ENCODE measurements at regions not wholly inside any gene's neighbourhood (a gene's known extent, or its start where the extent isn't known, plus 50 kb on each side); places are given as distances from the start of the nearest gene placed in this dataset.

DNA sequence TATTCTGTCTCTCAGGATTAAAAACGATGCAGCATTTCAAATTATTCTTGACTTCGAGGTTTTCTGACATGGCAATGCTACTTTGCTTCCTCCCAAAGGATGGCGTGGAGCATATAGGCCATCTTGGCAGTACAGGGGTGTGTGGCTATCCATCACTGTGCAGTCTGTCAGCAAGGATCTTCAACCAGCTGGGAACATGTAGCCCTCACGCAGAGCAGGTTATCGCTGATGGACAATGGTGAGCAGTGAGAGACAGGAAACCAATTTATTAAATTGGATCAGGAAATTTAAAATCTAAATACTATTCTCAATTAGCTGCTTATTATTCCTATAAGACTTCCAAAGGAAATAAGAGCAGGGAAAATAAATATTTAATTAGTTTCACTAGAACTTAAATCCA is 615.3 kb downstream of the OTOL1 start:
- H3K27ac Mint-ChIP-seq: no peak overlapping the region
- intact Hi-C loops (cut with micrococcal nuclease): no loop called here
- CTCF ChIA-PET: no interaction called here

DNA sequence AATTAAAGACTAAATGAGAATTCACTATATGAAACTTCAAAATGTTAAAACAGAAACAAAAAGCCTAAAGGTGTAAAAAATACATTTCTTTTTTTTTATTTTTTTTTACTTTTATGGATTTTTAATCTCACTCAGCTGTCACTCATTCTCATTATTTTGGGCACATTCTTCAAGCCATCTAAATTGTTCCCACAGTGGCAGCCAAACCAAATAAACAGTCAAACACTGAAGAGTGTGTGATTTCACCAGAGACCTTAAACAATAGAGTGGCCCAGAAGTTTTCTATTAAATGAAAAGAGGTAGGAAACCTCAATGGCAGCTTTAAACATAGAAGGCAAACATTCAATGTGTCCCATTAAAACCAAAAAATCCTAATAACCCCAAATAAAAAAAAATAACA is 616.1 kb downstream of the OTOL1 start:
- no peaks in the 10 kb centered on the region for H3K36me3 Mint-ChIP-seq (ENCODE audit: low read depth)
- no peak overlapping the region for H3K4me3 Mint-ChIP-seq
- intact Hi-C loops (cut with micrococcal nuclease): no loop called here
- CTCF ChIA-PET: interaction anchor here (0.6 kb wide), 1 partner anchor 25 kb away, joined by 3 read pairs; no protein-coding TSS in a partner anchor
- H3K9me3 Mint-ChIP-seq: no peaks in the 10 kb centered on the region
- DNase-seq: no peak
- H3K4me1 Mint-ChIP-seq (ENCODE audit: low read depth): no peaks in the 10 kb centered on the region
- no peaks in the 10 kb centered on the region for H3K27me3 Mint-ChIP-seq (ENCODE audit: low read depth)
- H3K27ac Mint-ChIP-seq: no peak overlapping the region

More for the DNA sequence above, 615.3 kb downstream of the OTOL1 start:
- Mint-ChIP-seq H3K36me3 (ENCODE audit: low read depth) (no peaks in the 10 kb centered on the region), H3K9me3 (no peaks in the 10 kb centered on the region), H3K4me3 (no peak overlapping the region), H3K27me3 (ENCODE audit: low read depth) (no peaks in the 10 kb centered on the region), H3K4me1 (ENCODE audit: low read depth) (no peaks in the 10 kb centered on the region)
- DNase-seq: no peak

DNA sequence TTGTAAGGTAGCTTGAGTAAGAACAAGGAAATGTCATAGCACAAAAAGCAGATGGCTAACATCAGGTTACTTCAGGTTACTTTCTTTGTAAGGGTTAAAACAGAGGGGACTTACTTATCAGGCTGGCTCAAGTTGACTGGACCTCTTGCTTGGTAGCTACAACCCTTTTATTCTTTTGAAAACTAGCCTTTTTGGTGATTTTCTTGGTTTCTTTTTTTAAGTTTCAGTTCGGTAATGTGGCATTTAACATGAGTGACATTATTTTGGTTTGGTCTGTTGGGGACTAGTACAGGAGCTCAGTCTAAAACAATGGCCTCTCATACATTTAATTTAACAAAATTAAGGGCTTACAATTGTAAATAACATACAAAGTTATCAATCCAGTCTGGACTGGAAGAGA is 621.4 kb downstream of the OTOL1 start:
- no peak for DNase-seq
- Mint-ChIP-seq H3K36me3 (ENCODE audit: low read depth) (no peaks in the 10 kb centered on the region), H3K27me3 (ENCODE audit: low read depth) (no peaks in the 10 kb centered on the region), H3K4me1 (ENCODE audit: low read depth) (no peaks in the 10 kb centered on the region), H3K4me3 (no peak overlapping the region), H3K27ac (no peak overlapping the region), H3K9me3 (peaks cover 3% of the 10 kb centered on the region)
- CTCF ChIA-PET: no interaction called here
- intact Hi-C loops (cut with micrococcal nuclease): no loop called here

DNA sequence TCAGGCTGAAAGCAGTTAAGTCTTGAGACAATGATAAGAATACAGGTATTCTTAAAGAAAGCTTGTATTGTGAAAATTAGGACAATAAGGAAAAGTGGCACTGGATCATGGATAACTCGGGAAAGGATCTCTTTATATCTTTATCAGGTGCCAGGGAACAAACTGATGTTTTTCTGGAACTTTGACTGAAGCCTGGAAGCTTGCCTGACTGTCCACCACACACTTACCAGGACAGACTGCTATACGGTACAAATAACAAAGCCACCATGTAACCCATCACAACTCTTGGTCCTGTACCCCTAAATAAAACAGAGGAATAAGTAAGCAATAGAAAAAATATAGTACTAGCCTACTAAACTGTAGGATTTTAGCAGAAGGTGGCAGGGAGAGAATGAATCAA is 623.0 kb downstream of the OTOL1 start:
- CTCF ChIA-PET: no interaction called here
- H3K27me3 Mint-ChIP-seq (ENCODE audit: low read depth): no peaks in the 10 kb centered on the region
- intact Hi-C loops (cut with micrococcal nuclease): no loop called here
- H3K4me3 Mint-ChIP-seq: no peak overlapping the region
- no peaks in the 10 kb centered on the region for H3K36me3 Mint-ChIP-seq (ENCODE audit: low read depth)
- no peak for DNase-seq
- H3K4me1 Mint-ChIP-seq (ENCODE audit: low read depth): no peaks in the 10 kb centered on the region
- H3K27ac Mint-ChIP-seq: no peak overlapping the region
- peaks cover 3% of the 10 kb centered on the region for H3K9me3 Mint-ChIP-seq

DNA sequence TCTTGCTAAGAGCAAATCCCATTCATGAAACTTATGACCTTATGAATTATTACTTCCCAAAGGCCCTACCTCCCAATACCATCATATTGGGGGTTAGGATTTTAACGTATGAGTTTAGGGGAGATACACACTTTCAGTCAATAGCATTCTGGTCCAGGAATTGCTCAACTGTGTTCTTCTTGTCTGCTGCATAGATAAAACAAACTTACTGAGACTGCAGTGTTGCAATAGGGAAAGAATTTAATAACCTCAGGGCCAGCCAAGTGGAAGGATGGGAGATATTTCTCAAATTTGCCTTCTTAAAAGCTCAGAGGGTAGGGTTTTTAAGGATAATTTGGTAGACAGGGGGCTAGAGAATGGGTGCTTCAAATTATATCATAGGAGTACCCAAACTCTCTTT is 625.8 kb downstream of the OTOL1 start:
- Mint-ChIP-seq H3K4me1 (ENCODE audit: low read depth) (no peaks in the 10 kb centered on the region), H3K27me3 (ENCODE audit: low read depth) (no peaks in the 10 kb centered on the region), H3K9me3 (peaks cover 3% of the 10 kb centered on the region), H3K36me3 (ENCODE audit: low read depth) (no peaks in the 10 kb centered on the region), H3K4me3 (no peak overlapping the region), H3K27ac (no peak overlapping the region)
- intact Hi-C loops (cut with micrococcal nuclease): no loop called here
- no peak for DNase-seq
- CTCF ChIA-PET: no interaction called here

DNA sequence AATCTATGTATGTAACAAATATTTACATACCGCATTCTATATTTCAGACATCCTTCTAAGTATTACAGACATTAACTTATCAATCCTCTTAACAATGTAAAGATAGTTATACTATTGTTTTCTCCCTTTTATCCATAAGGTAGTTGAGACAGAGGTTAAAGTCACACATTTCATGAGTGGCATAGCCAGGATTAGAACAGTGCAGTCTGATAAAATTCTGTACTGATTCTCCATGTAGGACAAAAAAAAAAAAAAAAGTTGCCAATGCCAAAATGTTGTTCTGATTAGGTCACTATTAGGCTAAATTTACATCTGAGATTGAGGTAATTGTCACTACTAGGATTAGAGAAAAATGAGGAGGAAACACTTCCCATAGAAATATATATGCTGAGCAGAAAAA is 629.2 kb downstream of the OTOL1 start:
- no peak overlapping the region for H3K27ac Mint-ChIP-seq
- no peaks in the 10 kb centered on the region for H3K27me3 Mint-ChIP-seq (ENCODE audit: low read depth)
- H3K4me3 Mint-ChIP-seq: no peak overlapping the region
- DNase-seq: no peak
- H3K9me3 Mint-ChIP-seq: peaks cover 3% of the 10 kb centered on the region
- CTCF ChIA-PET: no interaction called here
- H3K4me1 Mint-ChIP-seq (ENCODE audit: low read depth): no peaks in the 10 kb centered on the region
- H3K36me3 Mint-ChIP-seq (ENCODE audit: low read depth): no peaks in the 10 kb centered on the region
- intact Hi-C loops (cut with micrococcal nuclease): no loop called here

DNA sequence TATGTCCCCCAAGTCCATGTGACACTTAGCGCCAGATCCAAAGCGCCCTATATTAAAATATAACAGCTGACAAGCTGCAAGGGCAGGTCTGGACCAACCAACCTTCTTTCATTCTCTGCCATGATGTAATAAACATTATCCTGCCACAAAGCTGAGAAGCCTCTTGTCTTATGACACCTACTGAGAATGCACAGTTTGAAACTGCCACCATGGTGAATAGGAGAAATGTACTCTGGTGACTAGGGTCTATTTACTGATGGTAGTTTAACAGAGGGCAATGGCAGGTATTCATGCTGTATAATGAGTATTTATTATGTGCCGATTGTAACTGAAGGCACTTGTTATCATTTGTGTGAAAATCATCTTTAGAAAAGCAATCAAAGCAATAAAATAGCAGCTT is 634.0 kb downstream of the OTOL1 start:
- Mint-ChIP-seq H3K27ac (no peak overlapping the region), H3K9me3 (peaks cover 2% of the 10 kb centered on the region), H3K4me1 (ENCODE audit: low read depth) (no peaks in the 10 kb centered on the region), H3K27me3 (ENCODE audit: low read depth) (no peaks in the 10 kb centered on the region), H3K4me3 (no peak overlapping the region), H3K36me3 (ENCODE audit: low read depth) (no peaks in the 10 kb centered on the region)
- CTCF ChIA-PET: no interaction called here
- intact Hi-C loops (cut with micrococcal nuclease): no loop called here
- no peak for DNase-seq

DNA sequence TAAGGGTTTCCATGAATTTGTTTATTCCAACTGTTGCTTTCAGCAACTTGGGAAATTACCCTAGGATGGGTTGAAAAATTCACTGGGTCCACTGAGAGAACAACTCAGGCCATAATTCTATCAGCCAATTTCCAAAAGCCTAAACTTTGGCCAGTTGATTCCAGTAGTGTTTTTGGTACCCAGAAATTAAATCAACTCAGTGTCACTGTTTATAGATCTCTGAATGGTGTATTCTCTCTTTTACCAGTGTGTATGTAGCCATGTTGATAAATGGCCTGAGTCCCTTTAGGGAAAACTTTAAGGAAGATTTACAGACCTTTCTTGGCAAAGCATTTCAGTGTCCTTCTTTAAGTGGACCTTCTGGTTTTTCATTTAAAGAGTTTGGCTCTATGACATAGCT is 636.4 kb downstream of the OTOL1 start:
- Mint-ChIP-seq H3K9me3 (peaks cover 2% of the 10 kb centered on the region), H3K36me3 (ENCODE audit: low read depth) (no peaks in the 10 kb centered on the region), H3K4me1 (ENCODE audit: low read depth) (no peaks in the 10 kb centered on the region), H3K27me3 (ENCODE audit: low read depth) (no peaks in the 10 kb centered on the region), H3K27ac (no peak overlapping the region), H3K4me3 (no peak overlapping the region)
- intact Hi-C loops (cut with micrococcal nuclease): no loop called here
- CTCF ChIA-PET: no interaction called here
- DNase-seq: no peak

DNA sequence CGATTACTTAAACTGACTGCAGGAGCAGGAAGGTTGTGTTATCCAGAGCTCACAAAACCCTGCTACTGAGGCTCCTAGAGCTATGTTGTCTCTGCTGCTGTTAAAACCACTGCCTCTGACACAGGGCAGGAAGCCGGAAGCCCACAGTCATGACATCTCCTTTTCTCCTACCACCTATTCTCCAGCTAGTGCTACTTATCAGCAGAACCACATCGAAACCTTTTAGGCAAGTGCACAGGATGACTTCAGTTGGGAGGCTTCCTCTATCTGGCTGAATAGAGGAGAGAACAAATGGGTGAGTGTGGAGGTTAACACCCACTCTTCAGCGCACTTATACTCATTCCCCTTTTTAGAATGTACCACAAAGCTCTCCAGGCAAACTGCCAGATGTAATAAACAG is 638.0 kb downstream of the OTOL1 start:
- DNase-seq: peak; percentile 4
- Mint-ChIP-seq H3K36me3 (ENCODE audit: low read depth) (no peaks in the 10 kb centered on the region), H3K27me3 (ENCODE audit: low read depth) (no peaks in the 10 kb centered on the region), H3K4me1 (ENCODE audit: low read depth) (no peaks in the 10 kb centered on the region), H3K9me3 (peaks cover 2% of the 10 kb centered on the region), H3K27ac (no peak overlapping the region), H3K4me3 (no peak overlapping the region)
- intact Hi-C loops (cut with micrococcal nuclease): no loop called here
- CTCF ChIA-PET: no interaction called here

DNA sequence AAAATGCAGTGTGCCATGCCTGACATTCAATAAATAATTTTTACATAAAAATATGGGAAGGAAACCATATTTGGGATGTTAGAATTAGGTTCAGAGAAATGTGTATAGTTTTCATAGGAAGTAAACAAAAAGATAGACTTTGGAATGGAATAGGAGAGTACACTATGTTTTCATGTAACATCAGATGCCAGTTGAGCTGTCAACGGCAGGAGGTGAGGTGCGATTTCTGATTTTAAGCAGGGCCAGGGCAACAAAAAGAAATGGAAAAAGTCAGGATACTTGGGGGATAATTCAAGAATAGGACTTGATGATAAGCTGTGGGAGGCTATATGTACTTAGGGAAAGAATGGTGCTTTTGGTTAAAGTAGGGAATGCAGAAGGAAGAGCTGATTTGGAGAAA is 639.5 kb downstream of the OTOL1 start:
- intact Hi-C loops (cut with micrococcal nuclease): no loop called here
- Mint-ChIP-seq H3K4me1 (ENCODE audit: low read depth) (no peaks in the 10 kb centered on the region), H3K36me3 (ENCODE audit: low read depth) (no peaks in the 10 kb centered on the region), H3K9me3 (peaks cover 2% of the 10 kb centered on the region), H3K27ac (no peak overlapping the region), H3K27me3 (ENCODE audit: low read depth) (no peaks in the 10 kb centered on the region), H3K4me3 (no peak overlapping the region)
- CTCF ChIA-PET: no interaction called here
- DNase-seq: no peak

DNA sequence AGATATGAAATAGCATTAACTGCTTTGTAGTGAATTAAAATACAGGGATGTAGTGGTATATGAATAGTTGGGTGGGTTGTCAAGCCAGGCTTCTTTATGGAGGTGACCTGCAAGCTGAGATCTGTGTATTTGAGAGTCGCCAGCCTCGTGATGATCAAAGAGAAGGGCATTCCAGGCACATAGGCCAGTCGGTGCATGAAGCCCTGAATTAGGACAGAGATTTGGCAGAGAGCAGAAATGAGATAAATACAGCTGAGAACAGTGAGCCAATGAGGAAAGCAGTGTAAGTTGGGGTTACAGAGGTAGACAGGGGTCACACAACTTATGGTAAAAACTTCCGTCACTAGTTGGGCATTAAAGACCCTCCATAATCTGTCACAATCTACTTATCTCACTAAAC is 641.9 kb downstream of the OTOL1 start:
- H3K9me3 Mint-ChIP-seq: peaks cover 2% of the 10 kb centered on the region
- no peaks in the 10 kb centered on the region for H3K4me1 Mint-ChIP-seq (ENCODE audit: low read depth)
- intact Hi-C loops (cut with micrococcal nuclease): no loop called here
- CTCF ChIA-PET: no interaction called here
- no peak overlapping the region for H3K4me3 Mint-ChIP-seq
- no peaks in the 10 kb centered on the region for H3K36me3 Mint-ChIP-seq (ENCODE audit: low read depth)
- DNase-seq: no peak
- H3K27me3 Mint-ChIP-seq (ENCODE audit: low read depth): no peaks in the 10 kb centered on the region
- no peak overlapping the region for H3K27ac Mint-ChIP-seq

DNA sequence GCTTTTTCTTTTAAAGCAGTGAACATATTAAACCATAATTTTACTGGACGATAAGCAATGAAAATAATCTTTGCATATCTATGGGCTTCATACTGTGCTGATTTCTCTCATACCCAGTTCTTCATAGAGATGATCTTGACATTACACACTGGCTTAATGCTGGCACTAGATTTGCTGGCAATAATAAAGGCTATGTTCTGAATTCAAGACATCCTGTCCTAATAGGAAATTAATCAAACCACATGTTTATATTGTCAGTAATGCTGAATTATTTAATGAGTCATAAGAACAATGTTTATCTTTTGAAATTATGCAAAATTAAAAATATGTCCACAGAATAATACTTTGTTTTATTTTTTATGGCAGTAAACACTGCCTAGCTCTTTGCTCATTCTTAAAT is 643.2 kb downstream of the OTOL1 start:
- CTCF ChIA-PET: no interaction called here
- intact Hi-C loops (cut with micrococcal nuclease): no loop called here
- H3K36me3 Mint-ChIP-seq (ENCODE audit: low read depth): no peaks in the 10 kb centered on the region
- DNase-seq: no peak
- no peak overlapping the region for H3K4me3 Mint-ChIP-seq
- no peaks in the 10 kb centered on the region for H3K9me3 Mint-ChIP-seq
- no peaks in the 10 kb centered on the region for H3K4me1 Mint-ChIP-seq (ENCODE audit: low read depth)
- no peak overlapping the region for H3K27ac Mint-ChIP-seq
- no peaks in the 10 kb centered on the region for H3K27me3 Mint-ChIP-seq (ENCODE audit: low read depth)

DNA sequence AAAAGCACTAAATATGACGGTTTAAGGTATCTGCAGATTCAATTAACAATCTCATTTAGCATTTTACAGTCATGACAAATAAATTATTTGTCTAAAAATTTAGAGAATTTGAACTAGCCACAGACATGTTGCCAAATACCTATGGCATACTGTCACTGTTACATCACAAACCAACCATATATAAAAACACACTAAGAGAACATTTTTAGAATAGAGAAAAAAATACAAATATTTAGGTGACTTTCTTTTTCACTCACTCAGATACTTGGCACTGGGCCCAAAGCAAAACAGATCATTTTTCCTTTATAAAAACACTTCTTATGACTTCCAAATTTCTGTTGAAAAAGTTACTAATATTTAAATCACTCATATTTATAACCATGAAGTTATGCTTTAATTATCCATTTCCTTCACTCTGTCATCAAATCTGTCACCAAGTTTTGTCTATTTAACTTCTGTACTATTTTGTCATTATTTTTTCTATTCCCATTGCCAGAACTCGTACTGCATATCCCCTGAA is 644.7 kb downstream of the OTOL1 start:
- DNase-seq: no peak
- no peak overlapping the region for H3K4me3 Mint-ChIP-seq
- intact Hi-C loops (cut with micrococcal nuclease): no loop called here
- H3K36me3 Mint-ChIP-seq (ENCODE audit: low read depth): no peaks in the 10 kb centered on the region
- no peaks in the 10 kb centered on the region for H3K9me3 Mint-ChIP-seq
- H3K4me1 Mint-ChIP-seq (ENCODE audit: low read depth): no peaks in the 10 kb centered on the region
- CTCF ChIA-PET: no interaction called here
- no peaks in the 10 kb centered on the region for H3K27me3 Mint-ChIP-seq (ENCODE audit: low read depth)
- H3K27ac Mint-ChIP-seq: no peak overlapping the region

DNA sequence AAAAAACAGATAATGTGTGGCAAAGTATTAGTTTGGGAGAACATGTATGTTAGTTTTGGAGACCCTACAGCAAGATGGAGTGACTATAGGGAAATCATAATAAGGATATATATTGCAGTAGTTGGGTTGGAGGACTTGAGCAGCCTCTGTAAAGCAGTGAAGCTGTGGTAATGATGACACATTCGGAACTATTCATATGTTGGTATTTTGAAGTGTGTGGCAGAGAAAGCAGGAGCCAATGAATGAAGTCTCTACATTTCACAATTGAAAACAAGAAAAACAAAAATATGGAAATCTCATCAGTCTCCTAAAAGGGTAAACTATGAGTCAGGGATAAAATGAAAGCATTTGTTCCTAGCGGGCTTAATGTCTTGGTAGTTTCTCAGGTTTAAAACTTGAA is 645.9 kb downstream of the OTOL1 start:
- intact Hi-C loops (cut with micrococcal nuclease): no loop called here
- CTCF ChIA-PET: no interaction called here

More for the DNA sequence above, 645.9 kb downstream of the OTOL1 start:
- H3K27ac Mint-ChIP-seq: no peak overlapping the region
- H3K36me3 Mint-ChIP-seq (ENCODE audit: low read depth): no peaks in the 10 kb centered on the region
- no peak overlapping the region for H3K4me3 Mint-ChIP-seq
- DNase-seq: no peak
- H3K9me3 Mint-ChIP-seq: no peaks in the 10 kb centered on the region
- no peaks in the 10 kb centered on the region for H3K27me3 Mint-ChIP-seq (ENCODE audit: low read depth)
- H3K4me1 Mint-ChIP-seq (ENCODE audit: low read depth): no peaks in the 10 kb centered on the region
